ENCODE measurements at regions not wholly inside any gene's neighbourhood (a gene's known extent, or its start where the extent isn't known, plus 50 kb on each side); places are given as distances from the start of the nearest gene placed in this dataset.

DNA sequence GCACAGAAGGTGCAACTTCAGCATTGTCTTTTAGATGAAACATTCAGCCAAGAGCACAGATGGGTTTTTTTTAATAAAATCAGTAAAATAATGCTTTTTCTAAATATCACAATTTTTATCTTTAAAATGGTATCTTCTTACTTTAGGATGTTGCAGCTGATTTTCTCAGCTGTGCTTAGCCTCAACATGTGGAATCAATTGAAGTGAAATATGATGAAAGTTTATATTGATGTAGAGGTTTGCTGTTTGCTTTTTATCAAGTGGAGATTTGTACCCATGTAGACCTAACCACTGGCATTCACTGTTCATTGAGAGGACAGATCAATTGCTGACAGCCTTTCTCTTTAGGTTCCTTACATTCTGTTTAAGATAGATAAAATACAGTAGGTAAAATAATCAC lies 107.8 kb downstream of the CYB561 start (continued):
- TF ChIP-seq, protein P1, sequence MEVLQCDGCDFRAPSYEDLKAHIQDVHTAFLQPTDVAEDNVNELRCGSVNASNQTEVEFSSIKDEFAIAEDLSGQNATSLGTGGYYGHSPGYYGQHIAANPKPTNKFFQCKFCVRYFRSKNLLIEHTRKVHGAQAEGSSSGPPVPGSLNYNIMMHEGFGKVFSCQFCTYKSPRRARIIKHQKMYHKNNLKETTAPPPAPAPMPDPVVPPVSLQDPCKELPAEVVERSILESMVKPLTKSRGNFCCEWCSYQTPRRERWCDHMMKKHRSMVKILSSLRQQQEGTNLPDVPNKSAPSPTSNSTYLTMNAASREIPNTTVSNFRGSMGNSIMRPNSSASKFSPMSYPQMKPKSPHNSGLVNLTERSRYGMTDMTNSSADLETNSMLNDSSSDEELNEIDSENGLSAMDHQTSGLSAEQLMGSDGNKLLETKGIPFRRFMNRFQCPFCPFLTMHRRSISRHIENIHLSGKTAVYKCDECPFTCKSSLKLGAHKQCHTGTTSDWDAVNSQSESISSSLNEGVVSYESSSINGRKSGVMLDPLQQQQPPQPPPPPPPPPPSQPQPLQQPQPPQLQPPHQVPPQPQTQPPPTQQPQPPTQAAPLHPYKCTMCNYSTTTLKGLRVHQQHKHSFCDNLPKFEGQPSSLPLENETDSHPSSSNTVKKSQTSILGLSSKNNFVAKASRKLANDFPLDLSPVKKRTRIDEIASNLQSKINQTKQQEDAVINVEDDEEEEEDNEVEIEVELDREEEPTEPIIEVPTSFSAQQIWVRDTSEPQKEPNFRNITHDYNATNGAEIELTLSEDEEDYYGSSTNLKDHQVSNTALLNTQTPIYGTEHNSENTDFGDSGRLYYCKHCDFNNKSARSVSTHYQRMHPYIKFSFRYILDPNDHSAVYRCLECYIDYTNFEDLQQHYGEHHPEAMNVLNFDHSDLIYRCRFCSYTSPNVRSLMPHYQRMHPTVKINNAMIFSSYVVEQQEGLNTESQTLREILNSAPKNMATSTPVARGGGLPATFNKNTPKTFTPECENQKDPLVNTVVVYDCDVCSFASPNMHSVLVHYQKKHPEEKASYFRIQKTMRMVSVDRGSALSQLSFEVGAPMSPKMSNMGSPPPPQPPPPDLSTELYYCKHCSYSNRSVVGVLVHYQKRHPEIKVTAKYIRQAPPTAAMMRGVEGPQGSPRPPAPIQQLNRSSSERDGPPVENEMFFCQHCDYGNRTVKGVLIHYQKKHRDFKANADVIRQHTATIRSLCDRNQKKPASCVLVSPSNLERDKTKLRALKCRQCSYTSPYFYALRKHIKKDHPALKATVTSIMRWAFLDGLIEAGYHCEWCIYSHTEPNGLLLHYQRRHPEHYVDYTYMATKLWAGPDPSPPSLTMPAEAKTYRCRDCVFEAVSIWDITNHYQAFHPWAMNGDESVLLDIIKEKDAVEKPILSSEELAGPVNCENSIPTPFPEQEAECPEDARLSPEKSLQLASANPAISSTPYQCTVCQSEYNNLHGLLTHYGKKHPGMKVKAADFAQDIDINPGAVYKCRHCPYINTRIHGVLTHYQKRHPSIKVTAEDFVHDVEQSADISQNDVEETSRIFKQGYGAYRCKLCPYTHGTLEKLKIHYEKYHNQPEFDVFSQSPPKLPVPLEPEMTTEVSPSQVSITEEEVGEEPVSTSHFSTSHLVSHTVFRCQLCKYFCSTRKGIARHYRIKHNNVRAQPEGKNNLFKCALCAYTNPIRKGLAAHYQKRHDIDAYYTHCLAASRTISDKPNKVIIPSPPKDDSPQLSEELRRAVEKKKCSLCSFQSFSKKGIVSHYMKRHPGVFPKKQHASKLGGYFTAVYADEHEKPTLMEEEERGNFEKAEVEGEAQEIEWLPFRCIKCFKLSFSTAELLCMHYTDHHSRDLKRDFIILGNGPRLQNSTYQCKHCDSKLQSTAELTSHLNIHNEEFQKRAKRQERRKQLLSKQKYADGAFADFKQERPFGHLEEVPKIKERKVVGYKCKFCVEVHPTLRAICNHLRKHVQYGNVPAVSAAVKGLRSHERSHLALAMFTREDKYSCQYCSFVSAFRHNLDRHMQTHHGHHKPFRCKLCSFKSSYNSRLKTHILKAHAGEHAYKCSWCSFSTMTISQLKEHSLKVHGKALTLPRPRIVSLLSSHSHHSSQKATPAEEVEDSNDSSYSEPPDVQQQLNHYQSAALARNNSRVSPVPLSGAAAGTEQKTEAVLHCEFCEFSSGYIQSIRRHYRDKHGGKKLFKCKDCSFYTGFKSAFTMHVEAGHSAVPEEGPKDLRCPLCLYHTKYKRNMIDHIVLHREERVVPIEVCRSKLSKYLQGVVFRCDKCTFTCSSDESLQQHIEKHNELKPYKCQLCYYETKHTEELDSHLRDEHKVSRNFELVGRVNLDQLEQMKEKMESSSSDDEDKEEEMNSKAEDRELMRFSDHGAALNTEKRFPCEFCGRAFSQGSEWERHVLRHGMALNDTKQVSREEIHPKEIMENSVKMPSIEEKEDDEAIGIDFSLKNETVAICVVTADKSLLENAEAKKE (CRISPR knock-in tag; IDR thresholded peaks at IDR 0.05) = no peak
- no peak for TF ChIP-seq CREB1 (CRISPR knock-in tag; IDR thresholded peaks at IDR 0.05; ENCODE audit: low read depth)

DNA sequence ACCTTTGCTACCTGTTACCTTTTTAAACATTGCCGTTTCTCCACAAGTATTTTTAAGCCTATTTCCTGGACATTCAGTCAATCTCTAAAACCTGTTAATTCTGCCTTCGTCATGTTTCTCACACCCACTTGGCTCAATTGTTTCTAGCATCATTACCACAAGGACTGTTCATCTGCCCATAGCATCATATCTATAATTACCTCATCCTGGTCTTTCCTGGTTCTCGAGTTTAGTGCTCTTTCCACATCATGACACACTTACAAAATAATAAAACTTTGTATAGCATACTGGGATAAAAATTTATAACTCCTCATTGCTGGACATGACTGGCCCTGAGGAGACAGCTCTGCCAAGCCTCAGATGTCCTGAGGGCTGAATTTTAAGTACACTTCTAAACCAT lies 104.8 kb downstream of the CYB561 start:
- no peaks in the 10 kb centered on the region for H3K36me3 ChIP-seq (ENCODE audit: insufficient read depth)
- Mint-ChIP-seq H3K27ac (no peak overlapping the region), H3K4me3 (no peak overlapping the region), H3K9me3 (no peaks in the 10 kb centered on the region), H3K27me3 (ENCODE audit: insufficient read depth, low read depth, poor library complexity) (peaks cover 2% of the 10 kb centered on the region), H3K36me3 (ENCODE audit: low read depth) (no peaks in the 10 kb centered on the region), H3K4me1 (no peaks in the 10 kb centered on the region)
- ATAC-seq = no peak
- H3K4me1 ChIP-seq (ENCODE audit: insufficient read depth) = no peaks in the 10 kb centered on the region
- H3K4me2 ChIP-seq = no peak overlapping the region
- no peak overlapping the region for H3K4me3 ChIP-seq
- H4K20me1 ChIP-seq (replicated peaks; ENCODE audit: insufficient read depth) = no peaks in the 10 kb centered on the region
- H3K27me3 ChIP-seq (ENCODE audit: insufficient read depth) = no peaks in the 10 kb centered on the region
- H3K9me2 ChIP-seq (ENCODE audit: insufficient read depth) = no peaks in the 10 kb centered on the region
- no peak overlapping the region for H3K27ac ChIP-seq (ENCODE audit: low read depth)
- H3F3A ChIP-seq (replicated peaks; ENCODE audit: low read depth) = no peaks in the 10 kb centered on the region
- H2AFZ ChIP-seq = no peak overlapping the region
- H3K79me2 ChIP-seq (replicated peaks; ENCODE audit: insufficient read depth) = no peaks in the 10 kb centered on the region
- DNase-seq (ENCODE audit: low spot score) = no peak
- TF ChIP-seq POLR2AphosphoS5 (IDR thresholded peaks at IDR 0.05; ENCODE audit: low read depth) (no peak), EZH2phosphoT487 (IDR thresholded peaks at IDR 0.05; ENCODE audit: unreplicated experiment) (no peak), NANOG (IDR thresholded peaks at IDR 0.05; ENCODE audit: borderline replicate concordance) (no peak), ZNF331 (CRISPR knock-in tag; IDR thresholded peaks at IDR 0.05; ENCODE audit: low read depth) (no peak), EZH2 (IDR thresholded peaks at IDR 0.05; ENCODE audit: low read depth, unreplicated experiment) (no peak)
- TF ChIP-seq, protein P2, sequence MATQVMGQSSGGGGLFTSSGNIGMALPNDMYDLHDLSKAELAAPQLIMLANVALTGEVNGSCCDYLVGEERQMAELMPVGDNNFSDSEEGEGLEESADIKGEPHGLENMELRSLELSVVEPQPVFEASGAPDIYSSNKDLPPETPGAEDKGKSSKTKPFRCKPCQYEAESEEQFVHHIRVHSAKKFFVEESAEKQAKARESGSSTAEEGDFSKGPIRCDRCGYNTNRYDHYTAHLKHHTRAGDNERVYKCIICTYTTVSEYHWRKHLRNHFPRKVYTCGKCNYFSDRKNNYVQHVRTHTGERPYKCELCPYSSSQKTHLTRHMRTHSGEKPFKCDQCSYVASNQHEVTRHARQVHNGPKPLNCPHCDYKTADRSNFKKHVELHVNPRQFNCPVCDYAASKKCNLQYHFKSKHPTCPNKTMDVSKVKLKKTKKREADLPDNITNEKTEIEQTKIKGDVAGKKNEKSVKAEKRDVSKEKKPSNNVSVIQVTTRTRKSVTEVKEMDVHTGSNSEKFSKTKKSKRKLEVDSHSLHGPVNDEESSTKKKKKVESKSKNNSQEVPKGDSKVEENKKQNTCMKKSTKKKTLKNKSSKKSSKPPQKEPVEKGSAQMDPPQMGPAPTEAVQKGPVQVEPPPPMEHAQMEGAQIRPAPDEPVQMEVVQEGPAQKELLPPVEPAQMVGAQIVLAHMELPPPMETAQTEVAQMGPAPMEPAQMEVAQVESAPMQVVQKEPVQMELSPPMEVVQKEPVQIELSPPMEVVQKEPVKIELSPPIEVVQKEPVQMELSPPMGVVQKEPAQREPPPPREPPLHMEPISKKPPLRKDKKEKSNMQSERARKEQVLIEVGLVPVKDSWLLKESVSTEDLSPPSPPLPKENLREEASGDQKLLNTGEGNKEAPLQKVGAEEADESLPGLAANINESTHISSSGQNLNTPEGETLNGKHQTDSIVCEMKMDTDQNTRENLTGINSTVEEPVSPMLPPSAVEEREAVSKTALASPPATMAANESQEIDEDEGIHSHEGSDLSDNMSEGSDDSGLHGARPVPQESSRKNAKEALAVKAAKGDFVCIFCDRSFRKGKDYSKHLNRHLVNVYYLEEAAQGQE (IDR thresholded peaks at IDR 0.05; ENCODE audit: unreplicated experiment) = no peak
- TF ChIP-seq, protein P3, sequence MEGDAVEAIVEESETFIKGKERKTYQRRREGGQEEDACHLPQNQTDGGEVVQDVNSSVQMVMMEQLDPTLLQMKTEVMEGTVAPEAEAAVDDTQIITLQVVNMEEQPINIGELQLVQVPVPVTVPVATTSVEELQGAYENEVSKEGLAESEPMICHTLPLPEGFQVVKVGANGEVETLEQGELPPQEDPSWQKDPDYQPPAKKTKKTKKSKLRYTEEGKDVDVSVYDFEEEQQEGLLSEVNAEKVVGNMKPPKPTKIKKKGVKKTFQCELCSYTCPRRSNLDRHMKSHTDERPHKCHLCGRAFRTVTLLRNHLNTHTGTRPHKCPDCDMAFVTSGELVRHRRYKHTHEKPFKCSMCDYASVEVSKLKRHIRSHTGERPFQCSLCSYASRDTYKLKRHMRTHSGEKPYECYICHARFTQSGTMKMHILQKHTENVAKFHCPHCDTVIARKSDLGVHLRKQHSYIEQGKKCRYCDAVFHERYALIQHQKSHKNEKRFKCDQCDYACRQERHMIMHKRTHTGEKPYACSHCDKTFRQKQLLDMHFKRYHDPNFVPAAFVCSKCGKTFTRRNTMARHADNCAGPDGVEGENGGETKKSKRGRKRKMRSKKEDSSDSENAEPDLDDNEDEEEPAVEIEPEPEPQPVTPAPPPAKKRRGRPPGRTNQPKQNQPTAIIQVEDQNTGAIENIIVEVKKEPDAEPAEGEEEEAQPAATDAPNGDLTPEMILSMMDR (conservative IDR thresholded peaks at IDR 0.05; ENCODE audit: low read depth in 2 of 2) = no peak
